ENCODE measurements at regions not wholly inside any gene's neighbourhood (a gene's known extent, or its start where the extent isn't known, plus 50 kb on each side); places are given as distances from the start of the nearest gene placed in this dataset.
A peak's percentile ranks its signal among the peaks of the same experiment; 100 is the strongest.

DNA sequence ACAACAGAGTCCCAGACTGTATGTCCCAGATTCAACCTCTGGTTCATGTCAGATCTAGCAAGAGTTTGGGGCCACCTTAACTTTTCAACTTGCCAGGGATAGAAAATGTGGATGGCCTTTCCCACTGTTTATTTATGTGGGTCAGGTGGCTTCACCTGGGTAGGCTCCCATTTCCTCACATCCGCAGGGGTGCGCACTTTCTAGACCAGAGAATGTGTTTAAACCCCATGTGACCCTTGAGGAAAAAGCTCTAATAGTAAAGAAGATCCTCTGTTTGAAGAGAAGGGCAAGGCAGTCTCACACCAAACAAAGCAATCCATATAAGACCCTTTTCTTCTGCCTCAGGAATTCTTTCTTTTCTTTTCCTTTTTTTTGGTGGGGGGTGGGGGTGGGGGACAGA is 167.2 kb upstream of the TSC22D2 start:
- no peak overlapping the region for H3K14ac ChIP-seq (ENCODE audit: insufficient read length)
- no peak overlapping the region for H4K91ac ChIP-seq (replicated peaks; ENCODE audit: insufficient read length, low read length)
- H3K9ac ChIP-seq (replicated peaks in 1 of 4; ENCODE audit: extremely low read depth in 1 of 4, low read depth in 3 of 4, low read length in 3 of 4) = no peak overlapping the region
- no peaks in the 10 kb centered on the region for H3K79me2 ChIP-seq (ENCODE audit: control insufficient read depth in 1 of 2, insufficient read depth in 2 of 2, low read length in 2 of 2)
- H3K56ac ChIP-seq (replicated peaks; ENCODE audit: insufficient read length, low read depth, low read length) = no peak overlapping the region
- no peaks in the 10 kb centered on the region for H3K36me3 ChIP-seq (ENCODE audit: control insufficient read depth in 2 of 4, insufficient read depth in 4 of 4, low read length in 3 of 4)
- H4K5ac ChIP-seq (ENCODE audit: insufficient read length, low read depth, low read length) = no peak overlapping the region
- 76% methylated on average over 2 of the region's 2 CpGs; no CpG with 5 or more reads in 1 of the 2 experiments for WGBS, 2 experiments (ENCODE audit: extremely low coverage in 1 of 2, insufficient coverage in 1 of 2, insufficient read length in 1 of 2, insufficient replicate concordance in 2 of 2, low coverage in 1 of 2, low lambda C conversion rate in 2 of 2, missing lambda C conversion rate in 1 of 2)
- H2BK120ac ChIP-seq (replicated peaks; ENCODE audit: low read depth, low read length) = no peak overlapping the region
- CTCF ChIA-PET (ENCODE audit: partially characterized antibody) = interaction anchor here (0.6 to 8.9 kb wide), 35 partner anchors 10 to 1851 kb away, joined by 3 to 77 read pairs (median 5); partner anchors contain the start of gene TSC22D2
- H3K27me3 ChIP-seq (replicated peaks in 1 of 4; ENCODE audit: control insufficient read depth in 3 of 4, extremely low read depth in 1 of 4, insufficient read depth in 3 of 4, low read length in 3 of 4) = no peaks in the 10 kb centered on the region
- no peak for FAIRE-seq
- no peak overlapping the region for H2BK15ac ChIP-seq (ENCODE audit: low read length)
- H3K23me2 ChIP-seq (ENCODE audit: low read depth, low read length) = no peaks in the 10 kb centered on the region
- H3K4me1 ChIP-seq (replicated peaks in 1 of 4; ENCODE audit: control insufficient read depth in 3 of 4, insufficient read depth in 4 of 4, low read length in 3 of 4) = peaks cover 0 to 8% (median 2%) of the 10 kb centered on the region in 4 experiments; a peak in 4 of 7 replicates
- no peak for DNase-seq (ENCODE audit: low read depth in 1 of 2, low spot score in 2 of 2)
- no peak overlapping the region for H3K4me3 ChIP-seq (ENCODE audit: extremely low read depth in 1 of 4, insufficient read depth in 2 of 4, low read depth in 3 of 4, low read length in 4 of 4)
- H2BK20ac ChIP-seq (ENCODE audit: low read length) = no peak overlapping the region
- POLR2A ChIA-PET (ENCODE audit: partially characterized antibody) = interaction anchor here (0.7 to 1.2 kb wide), 4 partner anchors 134 to 255 kb away, joined by 3 to 4 read pairs (median 3); no protein-coding TSS in a partner anchor
- H2AFZ ChIP-seq (ENCODE audit: low read length) = 0 out of 2 replicates have a peak overlapping the region, but pooled peaks have one; percentile 17
- no peak overlapping the region for H3K27ac ChIP-seq (ENCODE audit: low read depth, low read length)
- H2AK5ac ChIP-seq (ENCODE audit: low read depth, low read length) = no peak overlapping the region
- H3K79me1 ChIP-seq (ENCODE audit: low read depth, low read length) = no peaks in the 10 kb centered on the region
- H2BK12ac ChIP-seq (ENCODE audit: low read depth, low read length) = no peak overlapping the region
- no peak overlapping the region for H3K4me2 ChIP-seq (ENCODE audit: insufficient read depth in 1 of 2, low read depth in 2 of 2, low read length in 2 of 2)
- H3K23ac ChIP-seq (ENCODE audit: insufficient read length) = no peak overlapping the region
- no peak overlapping the region for H2BK5ac ChIP-seq (ENCODE audit: low read depth, low read length)
- no peak overlapping the region for H3K4ac ChIP-seq (replicated peaks; ENCODE audit: insufficient read length, low read depth, low read length)
- H4K8ac ChIP-seq (ENCODE audit: extremely low read depth, insufficient read depth, low read length) = no peak overlapping the region
- H4K20me1 ChIP-seq (replicated peaks in 1 of 2; ENCODE audit: control insufficient read depth in 1 of 2, insufficient read depth in 2 of 2, low read length in 2 of 2) = no peaks in the 10 kb centered on the region
- no peaks in the 10 kb centered on the region for H3K9me3 ChIP-seq (ENCODE audit: insufficient read depth in 2 of 2, low read depth in 1 of 2, low read length in 1 of 2)
- TF ChIP-seq TCF12 (IDR thresholded peaks at IDR 0.05; ENCODE audit: low read depth, low read length) (no peak), KDM1A (IDR thresholded peaks at IDR 0.05; ENCODE audit: borderline replicate concordance, low read length) (no peak), RNF2 (IDR thresholded peaks at IDR 0.05; ENCODE audit: borderline replicate concordance, low read depth, low read length, missing control alignments, poor library complexity, severe bottlenecking) (no peak), TAF7 (optimal IDR thresholded peaks at IDR 0.05; ENCODE audit: borderline replicate concordance, low read depth, low read length) (no peak), SP4 (IDR thresholded peaks at IDR 0.05; ENCODE audit: low read length) (no peak), CHD1 (IDR thresholded peaks at IDR 0.05; ENCODE audit: low read depth, low read length) (no peak), RFX5 (IDR thresholded peaks at IDR 0.05; ENCODE audit: borderline replicate concordance, low read depth, low read length) (no peak), CEBPB (IDR thresholded peaks at IDR 0.05; ENCODE audit: low read depth, low read length) (no peak), SUZ12 (IDR thresholded peaks at IDR 0.05; ENCODE audit: low read length) (no peak)
- TF ChIP-seq, protein P1, sequence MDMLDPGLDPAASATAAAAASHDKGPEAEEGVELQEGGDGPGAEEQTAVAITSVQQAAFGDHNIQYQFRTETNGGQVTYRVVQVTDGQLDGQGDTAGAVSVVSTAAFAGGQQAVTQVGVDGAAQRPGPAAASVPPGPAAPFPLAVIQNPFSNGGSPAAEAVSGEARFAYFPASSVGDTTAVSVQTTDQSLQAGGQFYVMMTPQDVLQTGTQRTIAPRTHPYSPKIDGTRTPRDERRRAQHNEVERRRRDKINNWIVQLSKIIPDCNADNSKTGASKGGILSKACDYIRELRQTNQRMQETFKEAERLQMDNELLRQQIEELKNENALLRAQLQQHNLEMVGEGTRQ (IDR thresholded peaks at IDR 0.05; ENCODE audit: low read length) = no peak
- no peak overlapping the region for H3K18ac ChIP-seq (ENCODE audit: extremely low read depth, low read length)
